Right lobe of liver (tissue), 4 donors: ENCODE measurements at regions not wholly inside any gene's neighbourhood (a gene's known extent, or its start where the extent isn't known, plus 50 kb on each side); places are given as distances from the start of the nearest gene placed in this dataset.

Source experiments
- CTCF ChIP-seq, 4 donors: fragments of 200-600 bp in 3 of 4; fragments of 450-650 bp in 1 of 4; IDR thresholded peaks; one replicate each; pipeline versions ENCODE4 v1.5.1 to v1.8.0; 2016 to 2022; ENCODE audit warnings: antibody characterized with exemption in 4 of 4, mild to moderate bottlenecking in 2 of 4
- POLR2A ChIP-seq: fragments of 450-650 bp; IDR thresholded peaks from one replicate; pipeline ENCODE4 v1.6.1; 2017; ENCODE audit warnings: antibody characterized with exemption, mild to moderate bottlenecking
- donor health status: DM: no; HTN: no; CAD: no.
- donor health status: DM: no; HTN: no; CAD: no.
- donor health status: DM: no; HTN: yes; CAD: no.

DNA sequence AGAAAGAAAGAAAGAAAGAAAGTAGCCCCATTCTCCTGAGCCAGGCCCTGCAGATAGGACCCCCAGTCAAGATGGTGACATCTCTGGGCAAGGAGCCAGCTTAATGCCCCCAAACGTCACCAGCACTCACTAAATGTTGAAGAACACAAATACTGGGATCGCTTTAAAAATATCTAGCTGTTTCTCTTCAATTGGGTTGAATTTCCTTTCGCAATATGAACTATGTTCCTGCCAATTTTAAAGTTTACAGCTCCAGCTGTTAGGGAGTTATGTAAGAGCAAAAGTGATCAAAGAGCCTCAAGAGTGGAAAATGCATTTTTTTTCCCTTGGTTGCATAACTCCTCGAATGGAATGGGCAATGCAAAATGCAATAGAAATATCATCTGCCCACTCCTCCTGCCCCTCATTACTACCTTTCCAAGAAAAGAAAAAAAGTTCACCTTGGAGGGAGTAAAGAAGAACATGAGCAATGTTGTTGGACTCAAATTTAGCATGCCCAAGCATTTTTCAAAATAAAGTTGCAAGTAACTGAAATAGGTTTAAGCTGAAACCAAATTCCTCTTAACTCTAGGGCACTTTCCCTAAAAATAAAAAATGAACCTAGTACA, 244.2 kb upstream of the PIK3R1 start:
- TF ChIP-seq CTCF (IDR thresholded peaks at IDR 0.05) (no peak), POLR2A (no peak)
